HG02623 (cell line): ENCODE measurements at regions not wholly inside any gene's neighbourhood (a gene's known extent, or its start where the extent isn't known, plus 50 kb on each side); places are given as distances from the start of the nearest gene placed in this dataset.

Source experiments
- ATAC-seq: cut with Tn5 transposase; IDR thresholded peaks from one replicate; pipeline ENCODE4 v1.9.1; 2021; ENCODE audit warnings: moderate library complexity; ENCODE audit not compliant: unreplicated experiment

DNA sequence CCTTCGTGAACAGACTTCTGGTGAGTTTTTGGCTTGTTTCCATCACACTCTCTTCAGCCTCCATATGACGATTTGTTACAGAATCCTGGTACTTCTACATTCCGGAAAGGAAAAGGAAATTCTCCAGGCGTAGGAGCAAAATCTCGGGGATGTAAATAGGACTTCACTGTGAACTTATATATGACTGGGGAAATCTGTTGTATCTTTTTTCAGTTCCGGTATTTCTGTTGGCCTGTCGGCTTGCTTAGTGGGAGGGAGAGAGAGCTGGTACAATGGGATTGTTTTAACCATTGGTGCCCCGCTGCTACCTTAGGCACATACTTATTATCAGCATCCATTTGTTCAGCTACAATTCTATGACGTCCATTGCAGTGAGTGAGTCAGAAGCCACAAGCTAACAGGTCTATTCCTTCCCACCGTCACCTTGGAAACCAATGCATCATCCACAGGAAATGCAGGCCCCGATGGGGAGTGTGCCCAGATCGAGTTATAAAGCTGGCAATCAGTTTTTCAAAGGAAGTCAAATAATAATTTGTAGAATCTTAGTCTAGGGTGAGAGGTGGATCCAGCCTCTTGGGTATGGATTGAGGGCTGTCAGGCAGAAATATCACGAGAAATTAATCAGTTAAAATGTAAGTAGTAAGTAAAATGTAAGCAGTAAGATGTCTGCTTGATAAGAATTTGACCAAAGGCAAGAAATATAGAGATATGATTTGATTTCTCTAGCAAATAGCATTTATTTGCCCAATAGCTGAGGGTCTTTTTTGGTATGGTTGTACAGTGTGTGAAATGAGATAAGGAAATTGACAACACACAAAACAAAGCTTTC is 92.0 kb upstream of the MKLN1 start:
- no peak for ATAC-seq

GRCh38 chr7:131236318-131236672 is 91.4 kb upstream of the MKLN1 start:
- no peak for ATAC-seq

DNA sequence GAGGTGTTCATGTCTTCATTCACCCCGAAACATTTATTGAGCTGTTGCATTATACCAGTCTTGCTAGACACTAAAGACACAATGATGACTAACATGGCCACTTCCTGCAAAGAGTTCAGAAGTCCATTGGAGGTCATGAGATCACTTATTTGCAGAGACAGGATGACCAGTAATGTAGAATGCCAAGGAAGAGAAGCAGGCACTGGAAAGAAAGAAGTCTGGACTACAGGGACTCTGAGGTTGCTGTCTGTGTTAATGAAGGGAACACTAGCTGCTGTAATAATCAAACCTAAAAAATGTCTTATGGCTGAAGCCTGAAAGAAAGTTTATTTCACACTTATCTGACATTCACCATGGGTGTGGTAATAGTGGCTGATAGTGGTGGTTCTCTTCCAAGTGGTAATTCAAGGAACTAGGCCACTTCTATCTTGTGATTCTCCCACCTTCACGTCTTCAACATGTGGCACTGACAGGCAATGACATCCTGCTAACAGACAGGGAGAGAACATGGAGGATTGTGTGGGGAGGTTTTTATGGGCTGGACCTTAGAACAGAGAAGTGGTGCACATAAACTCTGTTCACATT is 89.2 kb upstream of the MKLN1 start:
- no peak for ATAC-seq

GRCh38 chr7:131241386-131241785 is 86.3 kb upstream of the MKLN1 start:
- ATAC-seq = no peak

DNA sequence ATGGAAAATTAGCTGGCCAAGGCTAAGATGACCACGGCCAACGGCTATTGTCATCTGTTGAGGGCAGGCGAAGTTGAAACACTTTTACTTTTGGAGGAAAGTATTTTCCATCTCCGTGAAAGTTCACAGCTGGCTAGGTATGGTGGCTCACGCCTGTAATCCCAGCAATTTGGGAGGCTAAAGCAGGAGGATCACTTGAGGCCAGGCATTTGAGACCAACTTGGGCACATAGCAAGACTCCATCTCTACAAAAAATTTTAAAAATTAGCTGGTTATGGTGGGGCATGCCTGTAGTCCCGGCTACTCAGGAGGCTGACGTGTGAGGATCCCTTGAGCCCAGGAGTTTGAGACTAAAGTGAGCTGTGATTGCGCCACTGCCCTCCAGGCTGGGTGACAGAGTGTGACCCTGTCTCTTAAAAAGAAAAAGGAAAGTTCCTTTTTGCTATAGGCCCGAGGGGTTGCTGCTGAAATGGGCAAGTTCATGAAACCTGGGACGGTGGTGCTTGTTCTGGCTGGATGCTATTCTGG is 85.5 kb upstream of the MKLN1 start:
- ATAC-seq = no peak

GRCh38 chr7:131244259-131244852 is 83.3 kb upstream of the MKLN1 start:
- no peak for ATAC-seq

GRCh38 chr7:131249003-131249402 is 78.7 kb upstream of the MKLN1 start:
- ATAC-seq = no peak

DNA sequence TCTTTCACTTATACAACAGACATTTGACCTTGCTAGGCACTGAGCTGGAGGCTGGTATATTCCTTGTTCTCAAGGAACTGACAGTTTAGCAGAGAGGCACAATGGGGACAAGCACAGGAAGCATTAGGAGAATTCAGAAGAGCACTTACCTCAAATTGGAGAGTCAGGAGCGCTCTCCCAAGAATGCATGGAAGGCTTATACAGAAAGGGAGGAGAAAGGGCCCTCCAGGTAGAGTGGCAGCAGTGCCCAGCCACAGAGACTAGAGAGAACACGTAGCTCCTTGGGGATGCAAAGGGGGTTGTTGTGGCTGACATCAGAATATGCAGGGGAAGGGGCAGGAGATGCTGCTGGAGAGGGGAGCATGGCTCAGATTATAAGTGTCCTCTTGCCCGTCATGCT is 78.2 kb upstream of the MKLN1 start:
- ATAC-seq = no peak

DNA sequence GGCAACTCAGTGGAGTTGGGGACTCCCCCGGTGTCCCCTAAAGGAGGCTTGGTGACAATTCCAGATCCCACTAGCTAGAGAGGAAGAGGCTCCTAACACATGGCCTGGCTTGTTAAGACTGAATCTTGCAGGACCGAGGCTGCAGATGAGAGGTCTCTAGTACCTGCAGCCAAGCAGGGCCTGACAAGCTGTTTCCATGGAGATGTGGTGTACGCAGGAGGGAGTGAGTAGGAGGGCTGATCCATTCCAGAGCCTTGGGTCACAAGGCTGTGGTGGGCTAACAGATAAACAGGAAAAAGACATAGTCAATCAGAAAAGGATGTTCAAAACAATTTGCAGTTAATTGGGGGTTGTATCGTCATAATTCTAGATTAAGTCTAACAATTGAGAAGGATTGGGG is 77.3 kb upstream of the MKLN1 start:
- ATAC-seq = no peak

GRCh38 chr7:131251371-131251770 is 76.3 kb upstream of the MKLN1 start:
- ATAC-seq = no peak

- ATAC-seq = no peak
Measured at GRCh38 chr7:131252976-131253375, 74.7 kb upstream of the MKLN1 start.

GRCh38 chr7:131254211-131254610 is 73.5 kb upstream of the MKLN1 start:
- ATAC-seq = no peak

DNA sequence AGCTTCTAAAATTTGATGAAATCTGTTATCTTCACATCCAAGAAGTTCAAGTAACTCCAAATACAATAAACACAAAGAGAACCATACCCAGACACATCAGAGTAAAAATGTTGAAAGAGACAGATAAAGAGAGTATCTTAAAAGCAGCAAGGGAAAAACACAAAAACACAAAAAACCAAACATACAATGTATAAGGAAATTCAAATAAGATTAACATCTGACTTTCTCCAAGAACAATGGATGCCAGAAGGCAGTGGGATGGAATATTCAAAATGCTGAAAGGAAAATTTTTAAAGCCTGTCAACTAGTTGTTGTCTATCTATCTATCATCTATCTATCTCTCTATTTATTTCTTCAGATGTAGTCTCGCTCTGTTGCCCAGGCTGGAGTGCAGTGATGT is 72.4 kb upstream of the MKLN1 start:
- no peak for ATAC-seq

- no peak for ATAC-seq
Measured at GRCh38 chr7:131261476-131261994, 66.1 kb upstream of the MKLN1 start.

GRCh38 chr7:131265227-131265626 is 62.4 kb upstream of the MKLN1 start:
- no peak for ATAC-seq

DNA sequence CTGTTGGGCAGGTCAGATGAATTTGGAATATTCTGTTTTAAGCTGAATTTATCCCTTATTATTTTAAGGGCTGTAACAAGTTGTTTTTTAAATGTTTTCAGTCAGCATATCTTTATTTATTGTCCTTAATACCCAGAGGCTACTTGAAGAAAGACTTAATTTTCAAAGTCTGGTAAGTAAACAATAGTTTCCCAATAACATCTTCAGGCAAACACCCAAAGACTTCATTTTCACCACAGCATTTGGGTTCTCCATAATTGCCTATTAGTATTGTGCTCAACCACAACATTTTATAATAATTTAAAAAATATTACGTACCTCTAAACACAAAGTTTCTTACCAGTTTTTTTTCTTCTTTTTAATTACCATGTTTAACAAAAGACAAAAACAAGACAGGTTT is 60.0 kb upstream of the MKLN1 start:
- no peak for ATAC-seq

GRCh38 chr7:131268906-131269305 is 58.8 kb upstream of the MKLN1 start:
- no peak for ATAC-seq

DNA sequence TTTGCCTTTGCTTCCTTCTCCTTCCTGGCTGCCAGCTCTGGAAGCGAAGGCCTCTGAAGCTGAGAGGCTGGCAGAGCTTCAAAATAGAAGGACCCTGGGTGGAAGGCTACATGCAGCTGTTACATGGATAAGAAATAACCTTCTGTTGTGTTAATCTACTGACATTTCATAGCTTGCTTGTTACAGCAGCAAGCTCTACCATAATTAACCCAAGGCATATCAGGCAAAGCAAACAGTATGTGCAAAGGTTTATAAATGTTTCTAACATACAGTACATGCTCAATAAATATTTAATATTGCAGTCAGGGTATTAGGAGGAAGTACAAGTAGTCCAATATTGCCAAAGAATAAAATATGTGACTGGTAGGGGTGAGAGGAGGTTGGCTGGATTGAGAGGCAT is 55.6 kb upstream of the MKLN1 start:
- ATAC-seq = no peak

DNA sequence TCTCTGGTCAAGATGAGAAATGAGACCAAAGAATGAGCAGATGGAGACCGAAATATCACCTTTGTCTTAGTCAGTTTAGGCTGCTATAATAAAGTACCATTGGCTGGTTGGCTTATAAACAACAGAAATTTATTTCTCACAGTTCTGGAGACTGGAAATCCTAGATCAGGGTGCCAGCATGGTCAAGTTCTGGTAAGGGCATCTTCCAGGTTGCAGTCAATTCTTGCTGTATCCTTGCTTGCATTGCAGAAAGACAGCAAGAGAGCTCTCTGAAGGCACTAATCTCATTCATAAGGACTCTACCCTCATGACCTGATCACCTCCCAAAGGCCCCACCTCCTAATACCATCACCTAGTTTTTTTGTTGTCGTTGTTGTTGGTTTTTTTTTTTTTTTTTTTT is 52.7 kb upstream of the MKLN1 start:
- no peak for ATAC-seq

DNA sequence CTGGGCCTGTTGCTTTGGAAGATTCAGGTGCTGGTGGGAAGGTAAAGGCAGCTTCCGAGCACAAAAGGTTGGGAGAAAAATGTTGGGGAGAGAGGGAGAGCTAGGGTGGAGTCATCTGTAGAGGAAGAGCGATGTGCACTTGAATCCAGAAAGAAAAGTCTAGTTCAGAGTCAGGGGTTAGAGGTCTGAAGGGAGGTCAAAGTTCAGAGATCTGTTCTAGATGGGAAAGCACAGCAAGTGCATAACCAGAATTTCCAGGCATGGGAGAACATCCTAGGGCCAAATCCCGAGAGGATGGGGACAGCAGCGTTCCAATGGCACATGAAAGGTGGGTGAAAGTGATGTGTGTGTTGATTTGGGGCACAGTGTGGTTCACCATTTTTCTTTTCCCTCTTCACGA is 51.5 kb upstream of the MKLN1 start:
- no peak for ATAC-seq

- ATAC-seq = no peak
Measured at GRCh38 chr7:131276748-131277147, 50.9 kb upstream of the MKLN1 start.
